Small intestine (tissue), 7 donors: ENCODE measurements at regions not wholly inside any gene's neighbourhood (a gene's known extent, or its start where the extent isn't known, plus 50 kb on each side); places are given as distances from the start of the nearest gene placed in this dataset.

Experiments
- DNase-seq, 2 donors: peaks; one replicate each; pipeline versions ENCODE4 v3.0.0 to v3.0.0-alpha.2; 2013
- FAIRE-seq: peaks from 2 replicates; lab custom pipeline; 2012; peaks lifted over from hg19 to GRCh38; lab: Jason Lieb, UNC
- H3K27ac ChIP-seq, 3 donors: one replicate each; pipeline ENCODE4 v1.5.1; 2013; ENCODE audit warnings: low read length in 2 of 3, mild to moderate bottlenecking in 2 of 3, control low read depth in 1 of 3, inconsistent platforms in 1 of 3, low read depth in 1 of 3, moderate library complexity in 1 of 3
- H3K27me3 ChIP-seq, 3 donors: one replicate each; pipeline ENCODE4 v1.6.1; 2013; ENCODE audit warnings: low read length in 3 of 3, inconsistent platforms in 1 of 3; ENCODE audit not compliant: control insufficient read depth in 3 of 3, insufficient read depth in 3 of 3
- H3K36me3 ChIP-seq, 3 donors: one replicate each; pipeline ENCODE4 v1.6.1; 2013; ENCODE audit warnings: low read length in 3 of 3, inconsistent platforms in 1 of 3, low read depth in 1 of 3, mild to moderate bottlenecking in 1 of 3, moderate library complexity in 1 of 3; ENCODE audit not compliant: control insufficient read depth in 3 of 3, insufficient read depth in 2 of 3
- H3K4me1 ChIP-seq, 3 donors: one replicate each; pipeline ENCODE4 v1.6.1; 2013; ENCODE audit warnings: low read length in 2 of 3, inconsistent platforms in 1 of 3, low read depth in 1 of 3, mild to moderate bottlenecking in 1 of 3, moderate library complexity in 1 of 3; ENCODE audit not compliant: control insufficient read depth in 3 of 3, insufficient read depth in 2 of 3
- H3K4me3 ChIP-seq, 3 donors: one replicate each; pipeline ENCODE4 v1.5.1; 2013; ENCODE audit warnings: low read length in 3 of 3, control low read depth in 1 of 3, inconsistent platforms in 1 of 3, low read depth in 1 of 3, mild to moderate bottlenecking in 1 of 3, moderate library complexity in 1 of 3
- H3K9me3 ChIP-seq, 2 donors: one replicate each; pipeline ENCODE4 v1.6.1; 2013; ENCODE audit warnings: low read depth in 1 of 2, low read length in 1 of 2; ENCODE audit not compliant: control insufficient read depth in 2 of 2, insufficient read depth in 1 of 2
- WGBS, 3 donors: extraction: QIAGEN DNeasy Blood & Tissue Kit; methylation state at CpG; one replicate each; pipeline ENCODE4 v1.1.7; 2013; 5-methylcytosine and 5-hydroxymethylcytosine counted together
- donor health status: healthy with polysubstance abuse.
- donor health status: control.
- donor health status: control.
- donor health status: Bipolar disorder and iron deficiency.
- donor health status: healthy.

- Histone ChIP-seq H3K36me3 (no peaks in the 10 kb centered on the region), H3K9me3 (no peaks in the 10 kb centered on the region), H3K4me1 (no peaks in the 10 kb centered on the region), H3K4me3 (no peak overlapping the region), H3K27me3 (no peaks in the 10 kb centered on the region), H3K27ac (no peak overlapping the region)
- FAIRE-seq (no peak), DNase-seq (no peak)
- 92 to 98% (median 95%) methylated on average over 1 of the region's 1 CpG for WGBS, 3 donors
Observed at GRCh38 chr5:136732751-136733150, 367.4 kb upstream of the TRPC7 start.

- Histone ChIP-seq H3K36me3 (no peaks in the 10 kb centered on the region), H3K4me3 (no peak overlapping the region), H3K27me3 (no peaks in the 10 kb centered on the region), H3K4me1 (no peaks in the 10 kb centered on the region), H3K9me3 (no peaks in the 10 kb centered on the region), H3K27ac (no peak overlapping the region)
- WGBS, 3 donors, result 74 to 82% (median 75%) methylated on average over 3 of the region's 3 CpGs
- DNase-seq (no peak), FAIRE-seq (no peak)
Observed at GRCh38 chr5:136731241-136731900, 366.0 kb upstream of the TRPC7 start.

- no peak for DNase-seq
- Histone ChIP-seq H3K9me3 (no peaks in the 10 kb centered on the region), H3K4me3 (no peak overlapping the region), H3K27me3 (no peaks in the 10 kb centered on the region), H3K36me3 (no peaks in the 10 kb centered on the region), H3K27ac (no peak overlapping the region), H3K4me1 (no peaks in the 10 kb centered on the region)
- WGBS, 3 donors, result 27 to 55% (median 28%) methylated on average over 3 of the region's 3 CpGs
- no peak for FAIRE-seq
Observed at GRCh38 chr5:136730426-136730825, 365.1 kb upstream of the TRPC7 start.

GRCh38 chr5:136729901-136730355 is 364.6 kb upstream of the TRPC7 start:
- Histone ChIP-seq H3K36me3 (no peaks in the 10 kb centered on the region), H3K27me3 (no peaks in the 10 kb centered on the region), H3K27ac (no peak overlapping the region), H3K4me1 (no peaks in the 10 kb centered on the region), H3K9me3 (no peaks in the 10 kb centered on the region), H3K4me3 (no peak overlapping the region)
- no peak for FAIRE-seq
- no peak for DNase-seq
- 34 to 55% (median 52%) methylated on average over 4 of the region's 4 CpGs for WGBS, 3 donors

- Histone ChIP-seq H3K4me3 (no peak overlapping the region), H3K9me3 (no peaks in the 10 kb centered on the region), H3K4me1 (no peaks in the 10 kb centered on the region), H3K27ac (no peak overlapping the region), H3K27me3 (no peaks in the 10 kb centered on the region), H3K36me3 (no peaks in the 10 kb centered on the region)
- FAIRE-seq, result no peak
- WGBS, 3 donors, result 61 to 71% (median 71%) methylated on average over 2 of the region's 2 CpGs
- no peak for DNase-seq
Observed at GRCh38 chr5:136726506-136726905, 361.2 kb upstream of the TRPC7 start.

- H3K36me3 ChIP-seq, result no peaks in the 10 kb centered on the region
- 81 to 89% (median 84%) methylated on average over 2 of the region's 2 CpGs for WGBS, 3 donors
- H3K9me3 ChIP-seq, result no peaks in the 10 kb centered on the region
- H3K27ac ChIP-seq, result no peak overlapping the region
- FAIRE-seq (no peak), DNase-seq (no peak)
- H3K4me3 ChIP-seq, result no peak overlapping the region
- no peaks in the 10 kb centered on the region for H3K27me3 ChIP-seq
- H3K4me1 ChIP-seq, result no peaks in the 10 kb centered on the region
Observed at GRCh38 chr5:136724161-136724560, 358.8 kb upstream of the TRPC7 start.

- no peaks in the 10 kb centered on the region for H3K27me3 ChIP-seq
- H3K9me3 ChIP-seq, result no peaks in the 10 kb centered on the region
- no peaks in the 10 kb centered on the region for H3K36me3 ChIP-seq
- 81 to 94% (median 85%) methylated on average over 1 of the region's 1 CpG for WGBS, 3 donors
- H3K4me3 ChIP-seq, result no peak overlapping the region
- no peak overlapping the region for H3K27ac ChIP-seq
- H3K4me1 ChIP-seq, result no peaks in the 10 kb centered on the region
- DNase-seq (no peak), FAIRE-seq (no peak)
Observed at GRCh38 chr5:136722581-136722980, 357.2 kb upstream of the TRPC7 start.

- 64 to 72% (median 65%) methylated on average over 4 of the region's 4 CpGs for WGBS, 3 donors
- no peaks in the 10 kb centered on the region for H3K9me3 ChIP-seq
- H3K27ac ChIP-seq, result no peak overlapping the region
- DNase-seq, result no peak
- no peaks in the 10 kb centered on the region for H3K4me1 ChIP-seq
- no peak for FAIRE-seq
- no peak overlapping the region for H3K4me3 ChIP-seq
- H3K27me3 ChIP-seq, result no peaks in the 10 kb centered on the region
- no peaks in the 10 kb centered on the region for H3K36me3 ChIP-seq
Observed at GRCh38 chr5:136722086-136722485, 356.7 kb upstream of the TRPC7 start.

GRCh38 chr5:136720674-136721073 is 355.3 kb upstream of the TRPC7 start:
- no peaks in the 10 kb centered on the region for H3K27me3 ChIP-seq
- WGBS, 3 donors, result 36 to 47% (median 42%) methylated on average over 2 of the region's 2 CpGs
- no peaks in the 10 kb centered on the region for H3K36me3 ChIP-seq
- H3K4me3 ChIP-seq, result no peak overlapping the region
- no peaks in the 10 kb centered on the region for H3K9me3 ChIP-seq
- H3K27ac ChIP-seq, result no peak overlapping the region
- FAIRE-seq (no peak), DNase-seq (no peak)
- no peaks in the 10 kb centered on the region for H3K4me1 ChIP-seq
